Mammary epithelial cell (primary cell): ENCODE measurements at regions not wholly inside any gene's neighbourhood (a gene's known extent, or its start where the extent isn't known, plus 50 kb on each side); places are given as distances from the start of the nearest gene placed in this dataset.

Experiments used
- EZH2 ChIP-seq: IDR thresholded peaks from 2 replicates; pipeline ENCODE4 v1.6.1; 2012; ENCODE audit warnings: low read length, inconsistent platforms, borderline replicate concordance
- TF ChIP-seq, protein P1 (sequence below), 2 donors: IDR thresholded peaks in 1 of 2; conservative IDR thresholded peaks in 1 of 2; 2 replicates each; pipeline ENCODE4 v1.5.1; 2011 to 2012; ENCODE audit warnings: inconsistent platforms in 2 of 2, low read length in 2 of 2, mild to moderate bottlenecking in 2 of 2, control low read depth in 1 of 2, low read depth in 1 of 2; ENCODE audit not compliant: insufficient read depth in 1 of 2; ENCODE audit errors: extremely low read depth in 1 of 2

DNA sequence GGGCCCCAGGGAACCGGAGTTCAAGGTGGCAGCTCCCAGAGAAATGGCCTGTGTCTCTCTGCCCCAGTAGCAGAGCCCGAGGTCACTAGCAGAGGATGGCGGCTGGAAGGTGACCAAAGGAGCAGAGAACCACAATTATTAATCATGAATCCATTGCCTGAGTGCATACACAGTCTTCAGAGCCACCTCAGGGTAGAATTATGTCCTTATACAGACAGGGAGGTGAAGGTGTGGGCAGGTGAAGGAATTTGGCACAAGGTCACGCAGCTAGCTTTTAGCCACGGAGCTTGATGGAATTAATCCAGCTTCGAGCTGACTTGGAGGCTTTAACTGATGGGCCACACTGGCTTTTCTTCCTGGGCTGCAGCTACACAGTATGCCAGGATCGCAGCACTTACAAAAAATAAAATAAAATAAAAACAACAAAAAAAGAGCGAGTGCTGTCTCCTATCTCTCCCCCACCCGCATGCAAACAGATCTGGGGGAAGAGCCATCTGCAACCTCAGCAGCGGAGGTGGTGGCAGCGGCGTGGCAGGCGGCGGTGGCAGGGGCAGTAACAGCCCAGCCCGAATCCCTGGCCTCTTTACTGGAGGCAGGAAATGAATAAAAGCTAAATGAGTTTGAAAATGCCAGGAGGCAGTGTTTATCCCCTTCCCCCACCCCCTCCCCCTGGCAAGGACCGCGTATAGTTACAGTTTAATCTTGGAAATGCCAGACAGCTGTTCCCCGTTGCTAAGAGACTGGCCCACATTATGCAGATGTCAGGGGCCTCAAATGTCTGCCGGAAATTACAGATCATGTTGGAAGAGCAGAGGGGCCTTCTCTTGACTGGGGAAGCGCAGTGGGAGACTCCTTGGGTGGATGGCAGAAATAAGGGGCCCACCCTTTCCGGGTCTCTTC is 93.5 kb downstream of the LRRC74A start:
- TF ChIP-seq, protein P1, sequence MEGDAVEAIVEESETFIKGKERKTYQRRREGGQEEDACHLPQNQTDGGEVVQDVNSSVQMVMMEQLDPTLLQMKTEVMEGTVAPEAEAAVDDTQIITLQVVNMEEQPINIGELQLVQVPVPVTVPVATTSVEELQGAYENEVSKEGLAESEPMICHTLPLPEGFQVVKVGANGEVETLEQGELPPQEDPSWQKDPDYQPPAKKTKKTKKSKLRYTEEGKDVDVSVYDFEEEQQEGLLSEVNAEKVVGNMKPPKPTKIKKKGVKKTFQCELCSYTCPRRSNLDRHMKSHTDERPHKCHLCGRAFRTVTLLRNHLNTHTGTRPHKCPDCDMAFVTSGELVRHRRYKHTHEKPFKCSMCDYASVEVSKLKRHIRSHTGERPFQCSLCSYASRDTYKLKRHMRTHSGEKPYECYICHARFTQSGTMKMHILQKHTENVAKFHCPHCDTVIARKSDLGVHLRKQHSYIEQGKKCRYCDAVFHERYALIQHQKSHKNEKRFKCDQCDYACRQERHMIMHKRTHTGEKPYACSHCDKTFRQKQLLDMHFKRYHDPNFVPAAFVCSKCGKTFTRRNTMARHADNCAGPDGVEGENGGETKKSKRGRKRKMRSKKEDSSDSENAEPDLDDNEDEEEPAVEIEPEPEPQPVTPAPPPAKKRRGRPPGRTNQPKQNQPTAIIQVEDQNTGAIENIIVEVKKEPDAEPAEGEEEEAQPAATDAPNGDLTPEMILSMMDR (conservative IDR thresholded peaks at IDR 0.05 in 1 of 2, IDR thresholded peaks at IDR 0.05 in 1 of 2; ENCODE audit: extremely low read depth in 1 of 2, insufficient read depth in 1 of 2, low read depth in 1 of 2, low read length in 2 of 2), result no peak
- TF ChIP-seq EZH2, result no peak
